GM12878 (cell line): ENCODE measurements at regions not wholly inside any gene's neighbourhood (a gene's known extent, or its start where the extent isn't known, plus 50 kb on each side); places are given as distances from the start of the nearest gene placed in this dataset.

Source experiments
- ATAC-seq: fragments of 200-7000 bp; cut with Tn5 transposase; 3 replicates; pipeline ENCODE4 v1.9.1; 2020; ENCODE audit warnings: mild to moderate bottlenecking, moderate library complexity
- BruUV-seq: library from RNA; stranded (reverse); fragments of 400-500 nt; replicated peaks from 2 replicates; lab custom pipeline; 2021; lab: Mats Ljungman, UMichigan
- CTCF ChIA-PET: fragments of 300-600 bp; sonication (Branson Sonifier 250); formaldehyde crosslinking; extraction: SDS; loops from one replicate; lab custom pipeline; 2021; ENCODE audit warnings: inconsistent platforms; lab: Yijun Ruan, JAX
- POLR2A ChIA-PET: fragments of 350-600 bp; formaldehyde crosslinking; extraction: SDS; loops from one replicate; lab custom pipeline; 2021; ENCODE audit warnings: inconsistent platforms; lab: Charles Lee
- RAD21 ChIA-PET: fragments of 300-600 bp; sonication (Branson Sonifier 250); formaldehyde crosslinking; loops from one replicate; lab custom pipeline; 2023; ENCODE audit warnings: antibody characterized with exemption; ENCODE audit not compliant: unreplicated experiment; lab: Charles Lee
- SMC1A ChIA-PET: fragments of 300-600 bp; sonication (Branson Sonifier 250); formaldehyde crosslinking; loops from one replicate; lab custom pipeline; 2023; ENCODE audit not compliant: unreplicated experiment, uncharacterized antibody; lab: Charles Lee
- DNase-seq: peaks from one replicate; pipeline ENCODE4 v3.0.0-alpha.2; 2011; ENCODE audit warnings: low read depth, low spot score
- FAIRE-seq: peaks from 3 replicates; lab custom pipeline; 2011; peaks lifted over from hg19 to GRCh38; lab: Jason Lieb, UNC
- H2AFZ ChIP-seq: 2 replicates; pipeline ENCODE4 v1.6.0; 2011; ENCODE audit warnings: low read depth, low read length, control low read depth; ENCODE audit not compliant: control insufficient read depth
- H3K27ac ChIP-seq: 2 replicates; pipeline ENCODE4 v1.5.1; 2011; ENCODE audit warnings: control low read depth; ENCODE audit not compliant: control insufficient read depth, insufficient read depth
- H3K27me3 ChIP-seq, 2 experiments: replicated peaks in 1 of 2; 2 replicates each; pipeline versions ENCODE4 v1.6.0 to v1.6.1; 2011; ENCODE audit warnings: low read length in 1 of 2; ENCODE audit not compliant: control insufficient read depth in 2 of 2, insufficient read depth in 2 of 2
- H3K36me3 ChIP-seq, 2 experiments: 2 replicates each; pipeline ENCODE4 v1.5.1; 2011; ENCODE audit warnings: low read length in 1 of 2; ENCODE audit not compliant: control insufficient read depth in 2 of 2, insufficient read depth in 2 of 2
- H3K4me1 ChIP-seq: 2 replicates; pipeline ENCODE4 v1.6.1; 2011; ENCODE audit warnings: mild to moderate bottlenecking, low read length, moderate library complexity, mixed read lengths; ENCODE audit not compliant: control insufficient read depth, insufficient read depth
- H3K4me2 ChIP-seq: 2 replicates; pipeline ENCODE4 v1.6.0; 2011; ENCODE audit warnings: control low read depth; ENCODE audit not compliant: control insufficient read depth, insufficient read depth
- H3K4me3 ChIP-seq: fragments of 200-600 bp; sonication (generic); 2 replicates; pipeline ENCODE4 v1.5.1; 2016
- H3K79me2 ChIP-seq: 2 replicates; pipeline ENCODE4 v1.6.0; 2011; ENCODE audit warnings: low read length; ENCODE audit not compliant: control insufficient read depth, insufficient read depth
- H3K9ac ChIP-seq: 2 replicates; pipeline ENCODE4 v1.8.0; 2011; ENCODE audit warnings: low read length, control low read depth, mixed read lengths; ENCODE audit not compliant: control insufficient read depth, insufficient read depth
- H3K9me3 ChIP-seq: replicated peaks from 3 replicates; pipeline ENCODE4 v1.5.1; 2011; ENCODE audit warnings: mild to moderate bottlenecking, low read length; ENCODE audit not compliant: control insufficient read depth, insufficient read depth
- H4K20me1 ChIP-seq: 2 replicates; pipeline ENCODE4 v1.6.0; 2011; ENCODE audit not compliant: control insufficient read depth, insufficient read depth
- EZH2 ChIP-seq: IDR thresholded peaks from 2 replicates; pipeline ENCODE4 v1.6.1; 2012; ENCODE audit warnings: low read depth, mild to moderate bottlenecking, control low read depth, inconsistent platforms, low read length, borderline replicate concordance; ENCODE audit not compliant: control insufficient read depth
- IKZF2 ChIP-seq, 2 experiments: fragments of 450-650 bp; IDR thresholded peaks; 2 replicates each; pipeline ENCODE4 v1.6.1; 2017; ENCODE audit warnings: mild to moderate bottlenecking in 2 of 2, moderate library complexity in 2 of 2
- LARP7 ChIP-seq: fragments of 450-650 bp; IDR thresholded peaks from 2 replicates; pipeline ENCODE4 v1.6.1; 2017; ENCODE audit warnings: mild to moderate bottlenecking
- NR2C1 ChIP-seq: fragments of 450-650 bp; IDR thresholded peaks from 2 replicates; pipeline ENCODE4 v1.6.1; 2017; ENCODE audit warnings: antibody characterized with exemption, mild to moderate bottlenecking, moderate library complexity
- PKNOX1 ChIP-seq: fragments of 450-650 bp; IDR thresholded peaks from 2 replicates; pipeline ENCODE4 v1.6.1; 2016; ENCODE audit warnings: mild to moderate bottlenecking
- RAD21 ChIP-seq: IDR thresholded peaks from 2 replicates; pipeline ENCODE4 v1.6.1; 2011; ENCODE audit warnings: mild to moderate bottlenecking, low read depth, low read length, moderate library complexity; ENCODE audit not compliant: insufficient read depth
- REST ChIP-seq: IDR thresholded peaks from 2 replicates; pipeline ENCODE4 v1.6.1; 2012; ENCODE audit warnings: mild to moderate bottlenecking, low read depth, low read length
- USF1 ChIP-seq: IDR thresholded peaks from 2 replicates; pipeline ENCODE4 v1.6.1; 2011; ENCODE audit warnings: borderline replicate concordance, low read depth, mild to moderate bottlenecking, moderate library complexity, mixed read lengths, low read length; ENCODE audit not compliant: insufficient read depth; ENCODE audit errors: extremely low read length
- ZBED1 ChIP-seq: IDR thresholded peaks from 2 replicates; pipeline ENCODE4 v1.6.1; 2016; ENCODE audit warnings: borderline replicate concordance
- WGBS: methylation state at CpG from one replicate; pipeline ENCODE4 v1.1.6; 2016; ENCODE audit warnings: low lambda C conversion rate; ENCODE audit not compliant: insufficient replicate concordance, insufficient coverage; ENCODE audit errors: missing lambda C conversion rate; 5-methylcytosine and 5-hydroxymethylcytosine counted together
- in situ Hi-C: fragments of 300-500 bp; cut with MboI; formaldehyde crosslinking; loops from 9 replicates; pipeline ENCODE4 v1.14.3; 2018; ENCODE audit warnings: mixed read lengths
- intact Hi-C: fragments of 100-400 bp; cut with micrococcal nuclease; formaldehyde crosslinking; loops from one replicate; pipeline ENCODE4 v1.14.2; 2022; ENCODE audit not compliant: unreplicated experiment

- RAD21 ChIA-PET, result no interaction called here
- TF ChIP-seq PKNOX1 (no peak), ZBED1 (no peak), IKZF2 (IDR thresholded peaks at IDR 0.05) (no peak), NR2C1 (no peak), RAD21 (no peak), REST (no peak), USF1 (no peak), EZH2 (no peak), LARP7 (no peak)
- POLR2A ChIA-PET, result no interaction called here
- no peak overlapping the region for H2AFZ ChIP-seq
- no TSS peak for BruUV-seq
- H3K27ac ChIP-seq, result no peak overlapping the region
- H3K4me1 ChIP-seq, result no peaks in the 10 kb centered on the region
- no peaks in the 10 kb centered on the region for H4K20me1 ChIP-seq
- H3K9me3 ChIP-seq, result no peaks in the 10 kb centered on the region
- no peak overlapping the region for H3K9ac ChIP-seq
- CTCF ChIA-PET, result interaction anchor here (1.2 kb wide), 1 partner anchor 224 kb away, joined by 3 read pairs; no protein-coding TSS in a partner anchor
- H3K36me3 ChIP-seq, result no peaks in the 10 kb centered on the region
- in situ Hi-C loops (no loop called here), intact Hi-C loops (no loop called here)
- ATAC-seq (no peak), FAIRE-seq (no peak), DNase-seq (no peak)
- SMC1A ChIA-PET, result no interaction called here
- H3K4me3 ChIP-seq, result no peak overlapping the region
- H3K27me3 ChIP-seq, result 0 out of 4 replicates have a peak, but pooled peaks cover 0 to 2% of the 10 kb centered on the region in 2 experiments
- WGBS, result 32% methylated on average over 5 of the region's 5 CpGs
- no peaks in the 10 kb centered on the region for H3K79me2 ChIP-seq
- H3K4me2 ChIP-seq, result no peak overlapping the region
These were observed 232.1 kb upstream of the NPVF start for GRCh38 chr7:25460433-25460832.
